Left ventricle myocardium inferior (tissue), 1 donor: ENCODE measurements at regions not wholly inside any gene's neighbourhood (a gene's known extent, or its start where the extent isn't known, plus 50 kb on each side); places are given as distances from the start of the nearest gene placed in this dataset.

Source experiments
- DNase-seq: peaks from one replicate; pipeline ENCODE4 v3.0.0-alpha.2; 2020
- H3K27ac ChIP-seq: fragments of 200-600 bp; replicated peaks from 2 replicates; pipeline ENCODE4 v1.8.0; 2021
- H3K27me3 ChIP-seq: fragments of 200-600 bp; 2 replicates; pipeline ENCODE4 v1.8.0; 2021; ENCODE audit warnings: low read depth
- H3K36me3 ChIP-seq: fragments of 200-600 bp; 2 replicates; pipeline ENCODE4 v1.8.0; 2021
- H3K4me1 ChIP-seq: fragments of 200-600 bp; 2 replicates; pipeline ENCODE4 v1.8.0; 2021
- H3K4me3 ChIP-seq: fragments of 200-600 bp; 2 replicates; pipeline ENCODE4 v1.8.0; 2021; ENCODE audit warnings: mild to moderate bottlenecking, moderate library complexity
- H3K9me3 ChIP-seq: fragments of 200-600 bp; replicated peaks from 2 replicates; pipeline ENCODE4 v1.8.0; 2021
- CTCF ChIP-seq: fragments of 200-600 bp; IDR thresholded peaks from 2 replicates; pipeline ENCODE4 v1.8.0; 2021; ENCODE audit warnings: antibody characterized with exemption, mild to moderate bottlenecking, borderline replicate concordance
- intact Hi-C: fragments of 100-400 bp; cut with micrococcal nuclease; formaldehyde crosslinking; loops from one replicate; pipeline ENCODE4 v1.11.0; 2022
- donor health status: DM: no; HTN: yes; CAD: no; lungs with severe emphysema.

DNA sequence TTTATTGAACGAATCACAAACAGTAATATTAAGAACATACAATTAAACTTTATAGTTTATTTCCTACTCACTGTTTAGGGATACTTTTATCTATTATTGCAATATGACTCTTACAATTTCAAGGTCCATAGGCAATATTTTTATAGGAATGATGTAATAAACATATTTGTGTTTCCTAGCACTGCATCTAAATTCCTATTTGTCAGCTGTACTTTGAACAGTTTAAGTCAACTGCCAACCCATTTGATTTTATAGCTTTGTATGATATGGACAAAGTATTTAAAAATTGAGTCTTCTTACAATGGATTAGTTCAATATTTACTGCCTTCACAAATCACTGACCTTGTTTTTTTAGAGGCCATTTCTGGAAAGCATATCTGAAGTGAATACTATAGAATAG, 199.3 kb downstream of the PCDH7 start:
- DNase-seq = no peak
- Histone ChIP-seq H3K9me3 (no peaks in the 10 kb centered on the region), H3K27me3 (no peaks in the 10 kb centered on the region), H3K27ac (no peak overlapping the region), H3K4me1 (no peaks in the 10 kb centered on the region), H3K4me3 (no peak overlapping the region), H3K36me3 (no peaks in the 10 kb centered on the region)
- TF ChIP-seq CTCF = no peak
- intact Hi-C loops = no loop called here

- no peaks in the 10 kb centered on the region for H3K9me3 ChIP-seq
- H3K27me3 ChIP-seq = no peaks in the 10 kb centered on the region
- no peak for DNase-seq
- no peak overlapping the region for H3K27ac ChIP-seq
- no peak overlapping the region for H3K4me3 ChIP-seq
- intact Hi-C loops = no loop called here
- no peaks in the 10 kb centered on the region for H3K4me1 ChIP-seq
- no peak for TF ChIP-seq CTCF
- H3K36me3 ChIP-seq = no peaks in the 10 kb centered on the region
These were observed 199.9 kb downstream of the PCDH7 start for GRCh38 chr4:30920043-30920442.

- Histone ChIP-seq H3K9me3 (no peaks in the 10 kb centered on the region), H3K36me3 (no peaks in the 10 kb centered on the region), H3K27ac (no peak overlapping the region), H3K4me1 (no peaks in the 10 kb centered on the region), H3K27me3 (no peaks in the 10 kb centered on the region), H3K4me3 (no peak overlapping the region)
- intact Hi-C loops = no loop called here
- no peak for TF ChIP-seq CTCF
- no peak for DNase-seq
These were observed 202.5 kb downstream of the PCDH7 start for GRCh38 chr4:30922625-30923024.

GRCh38 chr4:30924495-30924894, 204.3 kb downstream of the PCDH7 start:
- intact Hi-C loops = no loop called here
- H3K4me3 ChIP-seq = no peak overlapping the region
- no peaks in the 10 kb centered on the region for H3K36me3 ChIP-seq
- no peaks in the 10 kb centered on the region for H3K27me3 ChIP-seq
- H3K4me1 ChIP-seq = no peaks in the 10 kb centered on the region
- DNase-seq = no peak
- H3K27ac ChIP-seq = no peak overlapping the region
- H3K9me3 ChIP-seq = no peaks in the 10 kb centered on the region
- TF ChIP-seq CTCF = no peak

DNA sequence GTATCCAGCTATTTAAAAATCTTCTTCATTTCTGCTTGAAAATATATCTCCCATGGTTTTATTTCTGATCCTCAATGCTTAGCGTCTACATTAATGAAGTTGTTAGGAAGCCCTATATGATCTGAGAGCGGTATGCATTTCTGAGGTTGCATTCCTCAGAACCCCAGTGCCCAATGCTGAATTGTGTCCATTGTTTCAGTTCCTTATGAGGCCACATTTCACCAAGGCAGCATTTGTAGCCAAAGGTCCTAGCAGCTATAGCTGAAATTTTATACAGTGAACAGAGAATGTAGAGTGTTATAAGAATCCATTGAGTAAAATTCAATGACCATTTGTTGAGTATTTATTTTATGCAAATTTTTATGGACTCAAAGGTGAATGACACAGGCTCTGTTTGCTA, 209.5 kb downstream of the PCDH7 start:
- Histone ChIP-seq H3K4me1 (no peaks in the 10 kb centered on the region), H3K27me3 (no peaks in the 10 kb centered on the region), H3K9me3 (no peaks in the 10 kb centered on the region), H3K27ac (no peak overlapping the region), H3K4me3 (no peak overlapping the region), H3K36me3 (no peaks in the 10 kb centered on the region)
- intact Hi-C loops = no loop called here
- DNase-seq = no peak
- TF ChIP-seq CTCF = no peak

- Histone ChIP-seq H3K27me3 (no peaks in the 10 kb centered on the region), H3K9me3 (no peaks in the 10 kb centered on the region), H3K36me3 (no peaks in the 10 kb centered on the region), H3K27ac (no peak overlapping the region), H3K4me3 (no peak overlapping the region), H3K4me1 (no peaks in the 10 kb centered on the region)
- TF ChIP-seq CTCF = no peak
- DNase-seq = no peak
- intact Hi-C loops = no loop called here
These were observed 210.1 kb downstream of the PCDH7 start for GRCh38 chr4:30930276-30930675.
